Colonic mucosa (tissue), 4 donors: ENCODE measurements at regions not wholly inside any gene's neighbourhood (a gene's known extent, or its start where the extent isn't known, plus 50 kb on each side); places are given as distances from the start of the nearest gene placed in this dataset.

ENCODE experiments used
- DNase-seq: peaks from one replicate; pipeline ENCODE4 v3.0.0-alpha.2; 2020
- H3K27ac ChIP-seq: fragments of 200-600 bp; one replicate; pipeline ENCODE4 v1.8.0; 2021
- H3K27me3 ChIP-seq: fragments of 200-600 bp; one replicate; pipeline ENCODE4 v1.8.0; 2021
- H3K36me3 ChIP-seq: fragments of 200-600 bp; one replicate; pipeline ENCODE4 v1.8.0; 2021
- H3K4me1 ChIP-seq: fragments of 200-600 bp; one replicate; pipeline ENCODE4 v1.8.0; 2021; ENCODE audit warnings: mild to moderate bottlenecking
- H3K4me3 ChIP-seq: fragments of 200-600 bp; one replicate; pipeline ENCODE4 v1.8.0; 2021
- H3K9ac ChIP-seq, 2 donors: one replicate each; pipeline ENCODE4 v1.7.0; 2013; ENCODE audit warnings: control low read depth in 2 of 2, low read depth in 2 of 2, low read length in 2 of 2
- H3K9me3 ChIP-seq: fragments of 200-600 bp; one replicate; pipeline ENCODE4 v1.8.0; 2021
- intact Hi-C: fragments of 100-400 bp; cut with DNase I; formaldehyde crosslinking; loops from one replicate; pipeline ENCODE4 v1.14.1; 2022
- TF ChIP-seq, protein P1 (sequence below): fragments of 200-600 bp; IDR thresholded peaks from one replicate; pipeline ENCODE4 v1.8.0; 2022; ENCODE audit warnings: antibody characterized with exemption, mild to moderate bottlenecking
- donor health status: healthy.
- donor health status: DM: no; HTN: no; CAD: no.
- donor health status: DM: no; HTN: no; CAD: no.

GRCh38 chr22:22429369-22430108 lies 79.0 kb downstream of the ZNF280B start:
- intact Hi-C loops, result no loop called here
- DNase-seq, result no peak
- no peak overlapping the region for H3K27ac ChIP-seq
- TF ChIP-seq, protein P1, sequence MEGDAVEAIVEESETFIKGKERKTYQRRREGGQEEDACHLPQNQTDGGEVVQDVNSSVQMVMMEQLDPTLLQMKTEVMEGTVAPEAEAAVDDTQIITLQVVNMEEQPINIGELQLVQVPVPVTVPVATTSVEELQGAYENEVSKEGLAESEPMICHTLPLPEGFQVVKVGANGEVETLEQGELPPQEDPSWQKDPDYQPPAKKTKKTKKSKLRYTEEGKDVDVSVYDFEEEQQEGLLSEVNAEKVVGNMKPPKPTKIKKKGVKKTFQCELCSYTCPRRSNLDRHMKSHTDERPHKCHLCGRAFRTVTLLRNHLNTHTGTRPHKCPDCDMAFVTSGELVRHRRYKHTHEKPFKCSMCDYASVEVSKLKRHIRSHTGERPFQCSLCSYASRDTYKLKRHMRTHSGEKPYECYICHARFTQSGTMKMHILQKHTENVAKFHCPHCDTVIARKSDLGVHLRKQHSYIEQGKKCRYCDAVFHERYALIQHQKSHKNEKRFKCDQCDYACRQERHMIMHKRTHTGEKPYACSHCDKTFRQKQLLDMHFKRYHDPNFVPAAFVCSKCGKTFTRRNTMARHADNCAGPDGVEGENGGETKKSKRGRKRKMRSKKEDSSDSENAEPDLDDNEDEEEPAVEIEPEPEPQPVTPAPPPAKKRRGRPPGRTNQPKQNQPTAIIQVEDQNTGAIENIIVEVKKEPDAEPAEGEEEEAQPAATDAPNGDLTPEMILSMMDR, result no peak
- H3K9me3 ChIP-seq, result no peaks in the 10 kb centered on the region
- H3K36me3 ChIP-seq, result no peaks in the 10 kb centered on the region
- H3K27me3 ChIP-seq, result no peaks in the 10 kb centered on the region
- no peak overlapping the region for H3K9ac ChIP-seq
- H3K4me1 ChIP-seq, result no peaks in the 10 kb centered on the region
- no peak overlapping the region for H3K4me3 ChIP-seq

GRCh38 chr22:22430111-22430820 lies 78.3 kb downstream of the ZNF280B start:
- intact Hi-C loops, result no loop called here
- TF ChIP-seq, protein P1, result no peak
- H3K9ac ChIP-seq, result no peak overlapping the region
- no peaks in the 10 kb centered on the region for H3K36me3 ChIP-seq
- no peaks in the 10 kb centered on the region for H3K9me3 ChIP-seq
- no peak overlapping the region for H3K27ac ChIP-seq
- no peaks in the 10 kb centered on the region for H3K27me3 ChIP-seq
- no peak overlapping the region for H3K4me3 ChIP-seq
- no peaks in the 10 kb centered on the region for H3K4me1 ChIP-seq
- DNase-seq, result no peak

- Histone ChIP-seq H3K4me1 (no peaks in the 10 kb centered on the region), H3K9ac (no peak overlapping the region), H3K9me3 (no peaks in the 10 kb centered on the region), H3K4me3 (no peak overlapping the region), H3K27ac (no peak overlapping the region), H3K36me3 (no peaks in the 10 kb centered on the region), H3K27me3 (peaks cover 4% of the 10 kb centered on the region)
- intact Hi-C loops, result no loop called here
- DNase-seq, result peak; percentile 72
- TF ChIP-seq, protein P1, result peak; percentile 30
Measured at GRCh38 chr22:22431271-22432220, 77.0 kb downstream of the ZNF280B start.

DNA sequence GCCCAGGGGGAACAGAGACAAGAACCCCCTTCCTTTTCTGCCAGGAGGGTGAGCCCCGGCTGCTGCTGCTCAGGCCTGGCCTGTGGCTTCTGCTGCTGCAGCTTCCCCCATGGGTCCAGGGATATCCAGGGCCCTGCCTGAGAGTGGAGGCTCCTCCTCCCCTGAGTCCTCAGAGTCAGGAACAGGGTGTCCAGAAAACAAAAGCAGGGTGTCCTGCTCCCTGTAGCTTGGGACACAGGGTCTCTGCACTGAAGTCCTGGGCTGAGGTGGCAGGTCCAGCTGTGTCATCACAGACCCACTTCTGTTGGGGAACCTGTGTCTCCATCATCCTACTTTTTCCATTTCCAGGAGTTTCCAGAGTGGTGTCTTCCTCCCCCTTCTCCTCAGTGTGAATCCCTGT lies 76.1 kb downstream of the ZNF280B start:
- H3K27ac ChIP-seq, result no peak overlapping the region
- no peak for DNase-seq
- intact Hi-C loops, result no loop called here

GRCh38 chr22:22432937-22433336 lies 75.6 kb downstream of the ZNF280B start:
- Histone ChIP-seq H3K27ac (no peak overlapping the region), H3K9me3 (no peaks in the 10 kb centered on the region), H3K36me3 (no peaks in the 10 kb centered on the region), H3K9ac (no peak overlapping the region), H3K27me3 (peaks cover 4% of the 10 kb centered on the region), H3K4me1 (no peaks in the 10 kb centered on the region), H3K4me3 (no peak overlapping the region)
- no peak for DNase-seq
- TF ChIP-seq, protein P1, result no peak
- intact Hi-C loops, result no loop called here

More for the DNA sequence above, 76.1 kb downstream of the ZNF280B start:
- peaks cover 4% of the 10 kb centered on the region for H3K27me3 ChIP-seq
- H3K9me3 ChIP-seq, result no peaks in the 10 kb centered on the region
- no peaks in the 10 kb centered on the region for H3K4me1 ChIP-seq
- H3K36me3 ChIP-seq, result no peaks in the 10 kb centered on the region
- no peak overlapping the region for H3K4me3 ChIP-seq
- TF ChIP-seq, protein P1, result no peak
- no peak overlapping the region for H3K9ac ChIP-seq
